ENCODE measurements at regions not wholly inside any gene's neighbourhood (a gene's known extent, or its start where the extent isn't known, plus 50 kb on each side); places are given as distances from the start of the nearest gene placed in this dataset.

GRCh38 chr16:7980133-7980483 is 610.2 kb downstream of the TMEM114 start:
- TF ChIP-seq ZNF561 (tag by site-specific recombination; IDR thresholded peaks at IDR 0.05; ENCODE audit: borderline replicate concordance) (no peak), TRIM28 (IDR thresholded peaks at IDR 0.05; ENCODE audit: borderline replicate concordance, low read length) (no peak), CTCF (tag by site-specific recombination; IDR thresholded peaks at IDR 0.05) (no peak), ZBTB48 (tag by site-specific recombination; IDR thresholded peaks at IDR 0.05) (no peak), REST (tag by site-specific recombination; IDR thresholded peaks at IDR 0.05) (no peak), ELK4 (IDR thresholded peaks at IDR 0.05; ENCODE audit: borderline replicate concordance, low read depth, low read length) (no peak), ZFHX2 (tag by site-specific recombination; conservative IDR thresholded peaks at IDR 0.05) (no peak), ZNF621 (tag by site-specific recombination; IDR thresholded peaks at IDR 0.05) (no peak), ZNF157 (tag by site-specific recombination; IDR thresholded peaks at IDR 0.05) (no peak), PRDM6 (tag by site-specific recombination; IDR thresholded peaks at IDR 0.05) (no peak), ZBTB49 (tag by site-specific recombination; IDR thresholded peaks at IDR 0.05; ENCODE audit: low read depth) (no peak), PRDM1 (tag by site-specific recombination; IDR thresholded peaks at IDR 0.05) (no peak)
